Lung (tissue), 11 donors: ENCODE measurements at regions not wholly inside any gene's neighbourhood (a gene's known extent, or its start where the extent isn't known, plus 50 kb on each side); places are given as distances from the start of the nearest gene placed in this dataset.
A peak's percentile ranks its signal among the peaks of the same experiment; 100 is the strongest.

Source experiments
- ATAC-seq: fragments of 200-7000 bp; cut with Tn5 transposase; one replicate; pipeline ENCODE4 v1.9.1; 2020; ENCODE audit warnings: moderate number of reproducible peaks; ENCODE audit not compliant: insufficient read depth, low FRiP score
- DNase-seq, 3 donors: peaks; one replicate each; pipeline ENCODE4 v3.0.0-alpha.2; 2013 to 2017
- H3K27ac ChIP-seq, 2 donors: one replicate each; pipeline ENCODE4 v1.5.1; 2013; ENCODE audit warnings: mild to moderate bottlenecking in 2 of 2, moderate library complexity in 2 of 2, control low read depth in 1 of 2, inconsistent platforms in 1 of 2, low read depth in 1 of 2, low read length in 1 of 2
- H3K27me3 ChIP-seq, 3 donors: one replicate each; pipeline ENCODE4 v1.5.1; 2013; ENCODE audit warnings: low read length in 2 of 3; ENCODE audit not compliant: control insufficient read depth in 3 of 3, insufficient read depth in 3 of 3
- H3K36me3 ChIP-seq, 4 donors: one replicate each; pipeline ENCODE4 v1.5.1; 2013; ENCODE audit warnings: low read length in 4 of 4, mild to moderate bottlenecking in 1 of 4, moderate library complexity in 1 of 4; ENCODE audit not compliant: control insufficient read depth in 4 of 4, insufficient read depth in 4 of 4
- H3K4me1 ChIP-seq, 5 donors: one replicate each; pipeline ENCODE4 v1.5.1; 2013; ENCODE audit warnings: low read length in 5 of 5, mild to moderate bottlenecking in 2 of 5, moderate library complexity in 1 of 5; ENCODE audit not compliant: control insufficient read depth in 5 of 5, insufficient read depth in 5 of 5
- H3K4me3 ChIP-seq: one replicate; pipeline ENCODE4 v1.5.1; 2013; ENCODE audit warnings: mild to moderate bottlenecking, control low read depth, moderate library complexity
- H3K9ac ChIP-seq, 2 donors: one replicate each; pipeline ENCODE4 v1.5.1; 2013; ENCODE audit warnings: low read length in 2 of 2, control low read depth in 1 of 2; ENCODE audit not compliant: insufficient read depth in 1 of 2
- H3K9me3 ChIP-seq, 4 donors: one replicate each; pipeline ENCODE4 v1.5.1; 2013; ENCODE audit warnings: low read length in 3 of 4, mild to moderate bottlenecking in 1 of 4, moderate library complexity in 1 of 4; ENCODE audit not compliant: control insufficient read depth in 4 of 4, insufficient read depth in 3 of 4
- WGBS, 2 donors: extraction: QIAGEN DNeasy Blood & Tissue Kit; methylation state at CpG; one replicate each; pipeline ENCODE4 v1.1.7; 2013; 5-methylcytosine and 5-hydroxymethylcytosine counted together
- TF ChIP-seq, protein P1 (sequence below): IDR thresholded peaks from 2 replicates; pipeline ENCODE4 v1.5.1; 2012; ENCODE audit warnings: mild to moderate bottlenecking; ENCODE audit errors: control extremely low read depth, extremely low read depth
- donor health status: control.
- donor health status: control.
- donor health status: Bipolar disorder and iron deficiency.
- donor health status: healthy.
- donor health status: DM: yes; HTN: yes; CAD: no.

DNA sequence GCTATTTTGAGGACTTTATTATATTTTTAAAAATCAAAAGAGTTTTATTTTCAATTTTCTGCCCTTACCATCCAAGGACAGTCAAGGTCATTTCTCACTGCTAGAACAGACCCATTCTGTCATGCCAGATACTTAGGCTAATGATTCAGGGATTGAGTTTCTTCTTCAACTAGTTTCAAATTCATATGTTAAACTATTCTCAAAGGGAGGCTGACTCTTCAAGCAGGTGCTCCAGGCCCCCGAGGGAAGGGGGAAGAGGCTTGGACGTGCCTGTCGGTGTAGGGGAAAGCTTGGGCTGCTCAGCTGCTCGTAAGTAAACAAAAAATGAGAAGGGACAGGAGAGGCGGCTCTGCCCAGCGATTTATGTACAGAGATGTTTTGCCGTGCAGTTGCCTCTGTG is 69.4 kb upstream of the MYLIP start:
- Histone ChIP-seq H3K27ac (no peak overlapping the region), H3K9ac (no peak overlapping the region), H3K4me3 (no peak overlapping the region), H3K4me1 (no peaks in the 10 kb centered on the region), H3K36me3 (no peaks in the 10 kb centered on the region), H3K9me3 (no peaks in the 10 kb centered on the region), H3K27me3 (no peaks in the 10 kb centered on the region)
- DNase-seq (peak in 1 of 3 donors; percentile 27), ATAC-seq (no peak)
- WGBS, 2 donors = 64 to 82% methylated on average over 7 of the region's 7 CpGs
- TF ChIP-seq, protein P1, sequence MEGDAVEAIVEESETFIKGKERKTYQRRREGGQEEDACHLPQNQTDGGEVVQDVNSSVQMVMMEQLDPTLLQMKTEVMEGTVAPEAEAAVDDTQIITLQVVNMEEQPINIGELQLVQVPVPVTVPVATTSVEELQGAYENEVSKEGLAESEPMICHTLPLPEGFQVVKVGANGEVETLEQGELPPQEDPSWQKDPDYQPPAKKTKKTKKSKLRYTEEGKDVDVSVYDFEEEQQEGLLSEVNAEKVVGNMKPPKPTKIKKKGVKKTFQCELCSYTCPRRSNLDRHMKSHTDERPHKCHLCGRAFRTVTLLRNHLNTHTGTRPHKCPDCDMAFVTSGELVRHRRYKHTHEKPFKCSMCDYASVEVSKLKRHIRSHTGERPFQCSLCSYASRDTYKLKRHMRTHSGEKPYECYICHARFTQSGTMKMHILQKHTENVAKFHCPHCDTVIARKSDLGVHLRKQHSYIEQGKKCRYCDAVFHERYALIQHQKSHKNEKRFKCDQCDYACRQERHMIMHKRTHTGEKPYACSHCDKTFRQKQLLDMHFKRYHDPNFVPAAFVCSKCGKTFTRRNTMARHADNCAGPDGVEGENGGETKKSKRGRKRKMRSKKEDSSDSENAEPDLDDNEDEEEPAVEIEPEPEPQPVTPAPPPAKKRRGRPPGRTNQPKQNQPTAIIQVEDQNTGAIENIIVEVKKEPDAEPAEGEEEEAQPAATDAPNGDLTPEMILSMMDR = no peak

DNA sequence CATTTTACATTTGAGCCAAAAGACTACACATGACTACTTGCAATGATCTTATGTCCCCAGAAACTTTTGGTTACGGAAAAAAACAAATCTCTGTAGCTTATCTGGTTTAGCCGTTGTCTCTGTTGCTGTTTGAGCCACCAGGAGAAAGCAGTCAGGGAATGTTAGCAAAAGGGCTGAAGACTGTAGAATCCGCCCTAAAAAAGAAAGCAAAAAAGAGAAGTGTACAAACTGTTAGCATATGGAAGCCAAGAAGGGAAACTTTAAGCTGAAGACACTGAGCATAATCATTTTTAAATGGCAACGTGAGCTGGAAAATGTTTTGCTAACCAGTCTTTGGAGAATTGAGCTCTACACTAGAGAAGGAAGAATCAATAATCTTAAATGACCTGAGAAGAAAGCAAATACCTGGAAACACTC is 69.9 kb upstream of the MYLIP start:
- Histone ChIP-seq H3K27me3 (no peaks in the 10 kb centered on the region), H3K4me1 (no peaks in the 10 kb centered on the region), H3K36me3 (no peaks in the 10 kb centered on the region), H3K9me3 (no peaks in the 10 kb centered on the region), H3K27ac (no peak overlapping the region), H3K4me3 (no peak overlapping the region), H3K9ac (no peak overlapping the region)
- WGBS, 2 donors = 85 to 89% methylated on average over 4 of the region's 4 CpGs
- DNase-seq = no peak
- no peak for ATAC-seq
- TF ChIP-seq, protein P1 = no peak

DNA sequence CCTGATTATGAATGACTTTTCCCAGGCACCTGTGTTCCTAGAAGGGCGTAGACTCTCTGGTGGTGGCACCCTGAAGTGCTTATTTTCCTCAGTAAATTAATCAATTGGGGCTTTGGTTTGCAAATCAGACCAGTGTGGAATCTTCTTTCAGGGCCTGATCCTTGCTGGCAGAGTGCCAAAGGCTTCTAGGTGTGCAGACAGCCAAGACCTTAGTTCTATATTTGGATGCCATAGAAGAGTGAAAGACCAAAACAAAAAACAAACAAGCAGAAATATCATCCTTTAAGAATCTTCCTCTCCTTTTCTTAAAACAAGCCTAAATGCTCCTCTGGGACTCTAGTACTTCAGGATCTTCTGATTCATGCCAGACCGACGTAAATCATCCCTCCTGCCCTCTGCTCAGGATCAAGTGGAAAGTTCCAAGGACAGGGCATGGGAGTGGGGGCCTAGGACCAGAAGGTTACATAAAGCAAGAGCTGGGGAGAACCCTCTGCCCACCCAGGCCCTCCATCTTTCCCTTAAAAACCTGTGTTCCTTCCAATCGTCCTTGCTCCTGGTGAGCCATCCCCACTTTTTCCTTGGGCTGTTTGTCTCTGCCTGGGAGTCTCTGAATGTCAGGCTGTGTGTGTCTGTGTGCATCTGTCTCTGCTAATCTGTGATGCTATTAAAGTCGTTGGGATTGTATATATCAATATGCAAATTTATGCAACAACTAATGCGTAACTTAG is 70.5 kb upstream of the MYLIP start:
- H3K4me3 ChIP-seq = no peak overlapping the region
- no peak for ATAC-seq
- H3K9ac ChIP-seq = no peak overlapping the region
- TF ChIP-seq, protein P1 = no peak
- H3K27ac ChIP-seq = no peak overlapping the region
- H3K27me3 ChIP-seq = no peaks in the 10 kb centered on the region
- H3K36me3 ChIP-seq = no peaks in the 10 kb centered on the region
- WGBS, 2 donors = 86 to 94% methylated on average over 6 of the region's 6 CpGs
- H3K4me1 ChIP-seq = no peaks in the 10 kb centered on the region
- no peak for DNase-seq
- H3K9me3 ChIP-seq = no peaks in the 10 kb centered on the region

DNA sequence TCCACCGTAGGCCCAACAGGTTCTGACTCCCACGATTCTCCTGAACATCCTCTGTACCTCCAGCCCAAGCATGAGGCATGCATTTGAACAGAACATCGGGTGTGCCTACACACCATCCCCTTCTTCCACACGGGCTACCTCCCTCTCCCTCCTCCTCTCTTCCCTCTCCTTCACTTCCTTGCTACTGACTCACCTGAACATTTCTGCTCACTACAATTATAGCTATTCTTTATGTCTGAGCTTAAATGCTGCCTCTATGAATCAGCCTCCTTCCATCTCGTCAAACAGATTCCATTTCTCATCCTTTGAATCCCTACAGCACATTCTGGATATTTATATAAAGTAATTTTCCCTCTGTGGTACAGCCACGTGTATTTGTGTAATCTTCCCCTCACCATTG is 71.4 kb upstream of the MYLIP start:
- Histone ChIP-seq H3K36me3 (no peaks in the 10 kb centered on the region), H3K9ac (no peak overlapping the region), H3K27ac (no peak overlapping the region), H3K4me3 (no peak overlapping the region), H3K9me3 (no peaks in the 10 kb centered on the region), H3K4me1 (no peaks in the 10 kb centered on the region), H3K27me3 (no peaks in the 10 kb centered on the region)
- WGBS, 2 donors = 89 to 93% methylated on average over 6 of the region's 6 CpGs
- DNase-seq (no peak), ATAC-seq (no peak)
- TF ChIP-seq, protein P1 = no peak
